Motor neuron (in vitro differentiated cells): ENCODE measurements at regions not wholly inside any gene's neighbourhood (a gene's known extent, or its start where the extent isn't known, plus 50 kb on each side); places are given as distances from the start of the nearest gene placed in this dataset.

Experiments used
- ATAC-seq, 8 experiments: fragments of 200-7000 bp; cut with Tn5 transposase; replicated peaks in 6 of 8; 2 replicates each; pipeline ENCODE4 v1.8.0; 2021; ENCODE audit warnings: mild to moderate bottlenecking in 8 of 8, moderate library complexity in 8 of 8
- H3K27ac ChIP-seq, 2 donors: fragments of 250-450 bp; sonication (Bioruptor Pico); 2 replicates each; pipeline ENCODE4 v1.9.0; 2021; ENCODE audit warnings: antibody characterized with exemption in 2 of 2, mild to moderate bottlenecking in 2 of 2, moderate library complexity in 1 of 2
- H3K4me1 ChIP-seq, 2 donors: fragments of 250-450 bp; sonication (Bioruptor Pico); replicated peaks in 1 of 2; 2 replicates each; pipeline ENCODE4 v1.6.1; 2021; ENCODE audit warnings: antibody characterized with exemption in 2 of 2, mild to moderate bottlenecking in 2 of 2, moderate library complexity in 1 of 2
- H3K4me3 ChIP-seq, 5 donors: fragments of 250-450 bp; sonication (Bioruptor Pico); 2 replicates each; pipeline ENCODE4 v1.9.0; 2021; ENCODE audit warnings: antibody characterized with exemption in 5 of 5, mild to moderate bottlenecking in 5 of 5, moderate library complexity in 4 of 5
- WGBS, 10 experiments: fragments of 450-650 bp; shearing (Covaris generic); methylation state at CpG; one replicate each; pipeline ENCODE4 v1.0.0; 2022; 5-methylcytosine and 5-hydroxymethylcytosine counted together
- in situ Hi-C, 9 experiments: fragments of 400-800 bp; cut with MboI; loops; one replicate each; pipeline ENCODE4 v1.15.0; 2021; ENCODE audit warnings: low sequenced_read_pairs in 9 of 9, low pct_unique_long_range_greater_than_20kb in 2 of 9; ENCODE audit not compliant: unreplicated experiment in 9 of 9

GRCh38 chr6:66902457-66902856, 1195.4 kb upstream of the EYS start:
- Histone ChIP-seq H3K27ac (no peak overlapping the region), H3K4me1 (peaks cover 0 to 5% of the 10 kb centered on the region in 2 donors), H3K4me3 (no peak overlapping the region)
- in situ Hi-C loops = no loop called here
- WGBS, 10 experiments = 0 to 67% (median 44%) methylated on average over 2 to 4 of the region's 4 CpGs
- no peak for ATAC-seq

DNA sequence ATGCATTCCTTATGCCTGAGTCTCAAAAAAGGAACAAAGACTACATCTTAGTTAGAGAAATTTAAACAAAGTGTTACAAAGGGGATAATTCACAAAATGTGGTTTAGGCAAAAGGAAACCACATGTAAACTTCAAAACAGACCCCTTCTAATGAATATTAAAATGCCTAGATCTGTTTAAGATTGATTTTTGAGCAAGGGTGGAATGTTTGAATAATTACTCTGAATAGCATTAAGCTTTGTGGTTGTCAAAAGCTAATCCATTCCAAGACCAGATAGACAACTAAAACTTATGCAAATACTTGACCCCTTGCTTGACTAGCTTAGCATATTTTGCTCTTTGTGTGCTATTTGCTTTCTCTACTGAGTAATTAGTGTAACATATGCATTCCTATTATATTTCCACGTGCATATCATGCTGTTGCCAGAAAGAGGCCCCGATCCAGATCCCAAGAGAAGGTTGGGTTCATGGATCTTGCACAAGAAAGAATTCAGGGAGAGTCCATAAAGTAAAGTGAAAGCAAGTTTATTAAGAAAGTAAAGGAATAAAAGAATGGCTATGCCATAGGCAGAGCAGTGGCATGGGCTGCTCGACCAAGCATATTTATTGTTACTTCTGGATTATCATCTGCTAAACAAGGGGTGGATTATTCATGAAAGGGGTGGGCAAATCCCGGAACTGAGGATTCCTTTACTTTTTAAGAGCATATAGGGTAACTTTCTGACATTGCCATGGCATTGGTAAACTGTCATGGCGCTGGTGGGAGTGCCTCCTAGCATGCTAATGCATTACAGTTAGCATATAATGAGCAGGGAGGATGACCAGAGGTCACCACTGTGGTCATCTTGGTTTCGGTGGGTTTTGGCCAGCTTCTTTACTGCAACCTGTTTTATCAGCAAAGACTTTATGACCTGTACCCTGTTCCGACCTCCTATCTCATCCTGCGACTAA, 1193.4 kb upstream of the EYS start:
- 14 to 88% (median 35%) methylated on average over 2 to 7 of the region's 8 CpGs; no CpG with 5 or more reads in 1 of the 10 experiments for WGBS, 10 experiments
- Histone ChIP-seq H3K4me1 (peaks cover 0 to 5% of the 10 kb centered on the region in 2 donors), H3K4me3 (no peak overlapping the region), H3K27ac (no peak overlapping the region)
- peak in 6 of 8 experiments; percentile 15 to 86 (median 46) for ATAC-seq
- in situ Hi-C loops = no loop called here

DNA sequence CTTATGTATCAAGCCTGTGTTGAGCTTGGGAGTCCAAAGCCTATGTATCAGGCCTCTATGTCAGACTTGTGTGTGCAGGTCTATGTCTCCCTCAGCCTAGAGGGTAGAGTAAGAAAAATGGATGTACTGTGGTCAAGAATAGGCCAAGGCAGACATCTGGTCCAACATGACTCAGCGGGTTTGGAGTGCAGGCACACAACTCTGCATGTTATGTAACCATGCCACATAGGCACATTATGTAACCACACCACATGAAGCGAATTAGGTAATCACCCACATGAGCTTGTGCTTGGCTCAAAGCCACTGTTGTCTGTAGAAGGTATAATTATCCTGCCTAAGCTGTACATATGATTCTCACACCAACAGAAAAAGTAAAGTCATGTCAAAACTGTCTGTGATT, 1190.5 kb upstream of the EYS start:
- in situ Hi-C loops = no loop called here
- WGBS, 10 experiments = 0 to 100% (median 57%) methylated on average over 1 to 2 of the region's 2 CpGs; no CpG with 5 or more reads in 3 of the 10 experiments
- Histone ChIP-seq H3K4me1 (peaks cover 0 to 5% of the 10 kb centered on the region in 2 donors), H3K4me3 (no peak overlapping the region), H3K27ac (no peak overlapping the region)
- ATAC-seq = no peak

DNA sequence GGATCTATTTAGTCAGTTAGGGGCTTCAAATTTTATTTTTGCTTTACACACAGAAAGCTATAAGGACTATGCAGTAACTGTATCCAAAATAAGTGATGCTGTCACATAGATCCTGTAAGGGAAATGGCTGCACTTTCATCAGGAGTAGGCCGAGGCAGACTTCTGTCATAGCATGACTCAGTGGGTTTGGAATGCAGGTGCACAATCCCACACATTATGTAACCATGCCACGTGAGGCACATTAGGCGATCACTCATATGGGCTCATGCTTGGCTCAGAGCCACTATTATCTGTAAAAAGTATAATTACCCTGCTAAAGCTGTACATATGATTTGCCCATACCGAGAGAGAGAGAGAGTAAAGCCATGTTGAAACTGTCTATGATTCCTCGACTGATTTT, 1189.4 kb upstream of the EYS start:
- H3K4me3 ChIP-seq = no peak overlapping the region
- ATAC-seq = no peak
- H3K4me1 ChIP-seq = no peaks in the 10 kb centered on the region
- in situ Hi-C loops = no loop called here
- 0 to 94% (median 69%) methylated on average over 1 to 5 of the region's 5 CpGs; no CpG with 5 or more reads in 2 of the 10 experiments for WGBS, 10 experiments
- H3K27ac ChIP-seq = no peak overlapping the region

- Histone ChIP-seq H3K27ac (no peak overlapping the region), H3K4me3 (no peak overlapping the region), H3K4me1 (no peaks in the 10 kb centered on the region)
- no peak for ATAC-seq
- WGBS, 10 experiments = 0 to 100% (median 43%) methylated on average over 1 of the region's 1 CpG; no CpG with 5 or more reads in 1 of the 10 experiments
- in situ Hi-C loops = no loop called here
Observed at GRCh38 chr6:66883453-66883852, 1176.4 kb upstream of the EYS start.

- Histone ChIP-seq H3K27ac (no peak overlapping the region), H3K4me1 (no peaks in the 10 kb centered on the region), H3K4me3 (no peak overlapping the region)
- in situ Hi-C loops = no loop called here
- WGBS, 10 experiments = 29 to 100% (median 75%) methylated on average over 1 of the region's 1 CpG; no CpG with 5 or more reads in 3 of the 10 experiments
- ATAC-seq = no peak
Observed at GRCh38 chr6:66866801-66867200, 1159.8 kb upstream of the EYS start.

DNA sequence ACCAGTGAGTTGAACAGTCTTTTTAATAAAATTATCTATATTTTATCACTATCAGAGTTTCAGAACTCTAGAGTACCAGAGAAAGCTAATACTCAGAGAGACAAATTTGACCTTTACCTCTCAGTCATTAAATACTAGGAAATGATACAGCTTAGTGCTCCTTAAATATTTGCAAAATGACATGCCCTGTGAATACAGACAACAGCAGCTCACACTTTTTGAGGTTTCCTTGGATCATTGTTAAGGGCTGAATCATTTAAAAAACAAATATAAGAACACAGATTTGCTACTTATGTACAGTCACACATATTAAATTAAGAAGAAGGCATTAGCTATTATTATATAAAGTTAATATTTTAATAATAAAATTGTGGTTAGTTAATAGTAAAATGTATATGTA, 1158.7 kb upstream of the EYS start:
- in situ Hi-C loops = no loop called here

DNA sequence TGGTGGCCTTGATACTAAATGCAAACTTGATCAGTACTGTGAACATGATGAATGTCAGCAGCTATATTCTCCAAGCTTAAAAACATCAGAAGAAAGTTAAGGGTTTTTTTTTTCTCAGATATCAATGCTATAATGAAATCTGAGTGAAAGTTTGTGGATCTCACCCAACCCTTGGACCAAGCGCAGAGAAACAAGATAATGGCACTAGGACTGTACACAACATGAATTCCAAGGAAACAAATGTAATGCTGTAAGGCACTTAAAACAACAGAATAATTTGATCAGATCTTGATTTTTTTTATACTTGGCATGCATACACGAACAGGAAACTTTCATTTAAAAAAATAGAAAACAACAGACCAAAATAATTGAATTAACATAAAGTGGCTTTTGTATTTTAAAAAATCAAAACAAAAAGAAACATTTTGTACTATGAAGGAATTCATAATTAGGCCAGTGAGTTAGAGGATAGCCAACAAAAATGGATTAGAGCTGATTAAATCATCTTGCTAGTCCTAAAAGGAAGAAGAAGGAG, 1154.0 kb upstream of the EYS start:
- no peak for ATAC-seq
- H3K4me3 ChIP-seq = no peak overlapping the region
- in situ Hi-C loops = no loop called here
- WGBS, 10 experiments = 0 to 96% (median 26%) methylated on average over 1 to 2 of the region's 2 CpGs
- no peak overlapping the region for H3K27ac ChIP-seq
- no peaks in the 10 kb centered on the region for H3K4me1 ChIP-seq

More for the DNA sequence above, 1158.7 kb upstream of the EYS start:
- H3K4me1 ChIP-seq = no peaks in the 10 kb centered on the region
- no peak overlapping the region for H3K4me3 ChIP-seq
- no peak overlapping the region for H3K27ac ChIP-seq
- ATAC-seq = no peak

- Histone ChIP-seq H3K4me1 (no peaks in the 10 kb centered on the region), H3K4me3 (no peak overlapping the region), H3K27ac (no peak overlapping the region)
- in situ Hi-C loops = no loop called here
- no peak for ATAC-seq
- WGBS, 10 experiments = 6 to 100% (median 64%) methylated on average over 1 to 3 of the region's 3 CpGs; no CpG with 5 or more reads in 1 of the 10 experiments
Observed at GRCh38 chr6:66860328-66860727, 1153.3 kb upstream of the EYS start.

DNA sequence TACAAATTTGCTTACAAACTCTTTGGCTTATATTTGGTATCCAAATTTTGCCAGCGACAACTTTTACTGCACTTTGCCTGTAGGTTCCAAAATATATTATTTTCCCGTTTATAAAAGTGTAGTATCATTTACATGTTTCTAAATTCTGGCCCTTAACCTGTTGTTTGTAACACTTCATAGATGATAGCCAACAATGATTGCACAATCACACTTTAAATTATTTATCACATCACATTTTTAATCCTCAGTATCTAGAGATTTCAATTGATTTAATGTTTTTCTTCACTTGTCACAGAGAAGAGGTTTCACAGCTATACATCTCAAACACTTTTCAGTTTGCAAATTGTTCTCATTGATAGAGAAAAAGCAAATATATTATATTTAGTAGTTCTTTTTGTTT, 1151.2 kb upstream of the EYS start:
- no peaks in the 10 kb centered on the region for H3K4me1 ChIP-seq
- in situ Hi-C loops = no loop called here
- 0 to 78% (median 40%) methylated on average over 1 to 2 of the region's 2 CpGs; no CpG with 5 or more reads in 1 of the 10 experiments for WGBS, 10 experiments
- no peak for ATAC-seq
- no peak overlapping the region for H3K4me3 ChIP-seq
- no peak overlapping the region for H3K27ac ChIP-seq

- ATAC-seq = no peak
- Histone ChIP-seq H3K4me3 (no peak overlapping the region), H3K4me1 (no peaks in the 10 kb centered on the region), H3K27ac (no peak overlapping the region)
- in situ Hi-C loops = no loop called here
Observed at GRCh38 chr6:66854014-66854413, 1147.0 kb upstream of the EYS start.

GRCh38 chr6:66851930-66852329, 1144.9 kb upstream of the EYS start:
- no peak for ATAC-seq
- Histone ChIP-seq H3K27ac (no peak overlapping the region), H3K4me3 (no peak overlapping the region), H3K4me1 (no peaks in the 10 kb centered on the region)
- WGBS, 10 experiments = 0 to 87% (median 66%) methylated on average over 1 to 3 of the region's 3 CpGs; no CpG with 5 or more reads in 1 of the 10 experiments
- in situ Hi-C loops = no loop called here

GRCh38 chr6:66849843-66850242, 1142.8 kb upstream of the EYS start:
- Histone ChIP-seq H3K4me3 (no peak overlapping the region), H3K27ac (no peak overlapping the region), H3K4me1 (no peaks in the 10 kb centered on the region)
- ATAC-seq = no peak
- in situ Hi-C loops = no loop called here
